ENCODE measurements at regions not wholly inside any gene's neighbourhood (a gene's known extent, or its start where the extent isn't known, plus 50 kb on each side); places are given as distances from the start of the nearest gene placed in this dataset.

GRCh38 chr10:78459639-78460037 is 426.0 kb downstream of the RPS24 start:
- no peak for TF ChIP-seq FOXP2 (optimal IDR thresholded peaks at IDR 0.05; ENCODE audit: borderline replicate concordance, extremely low read depth, extremely low read length, insufficient read depth)
- TF ChIP-seq, protein P1, sequence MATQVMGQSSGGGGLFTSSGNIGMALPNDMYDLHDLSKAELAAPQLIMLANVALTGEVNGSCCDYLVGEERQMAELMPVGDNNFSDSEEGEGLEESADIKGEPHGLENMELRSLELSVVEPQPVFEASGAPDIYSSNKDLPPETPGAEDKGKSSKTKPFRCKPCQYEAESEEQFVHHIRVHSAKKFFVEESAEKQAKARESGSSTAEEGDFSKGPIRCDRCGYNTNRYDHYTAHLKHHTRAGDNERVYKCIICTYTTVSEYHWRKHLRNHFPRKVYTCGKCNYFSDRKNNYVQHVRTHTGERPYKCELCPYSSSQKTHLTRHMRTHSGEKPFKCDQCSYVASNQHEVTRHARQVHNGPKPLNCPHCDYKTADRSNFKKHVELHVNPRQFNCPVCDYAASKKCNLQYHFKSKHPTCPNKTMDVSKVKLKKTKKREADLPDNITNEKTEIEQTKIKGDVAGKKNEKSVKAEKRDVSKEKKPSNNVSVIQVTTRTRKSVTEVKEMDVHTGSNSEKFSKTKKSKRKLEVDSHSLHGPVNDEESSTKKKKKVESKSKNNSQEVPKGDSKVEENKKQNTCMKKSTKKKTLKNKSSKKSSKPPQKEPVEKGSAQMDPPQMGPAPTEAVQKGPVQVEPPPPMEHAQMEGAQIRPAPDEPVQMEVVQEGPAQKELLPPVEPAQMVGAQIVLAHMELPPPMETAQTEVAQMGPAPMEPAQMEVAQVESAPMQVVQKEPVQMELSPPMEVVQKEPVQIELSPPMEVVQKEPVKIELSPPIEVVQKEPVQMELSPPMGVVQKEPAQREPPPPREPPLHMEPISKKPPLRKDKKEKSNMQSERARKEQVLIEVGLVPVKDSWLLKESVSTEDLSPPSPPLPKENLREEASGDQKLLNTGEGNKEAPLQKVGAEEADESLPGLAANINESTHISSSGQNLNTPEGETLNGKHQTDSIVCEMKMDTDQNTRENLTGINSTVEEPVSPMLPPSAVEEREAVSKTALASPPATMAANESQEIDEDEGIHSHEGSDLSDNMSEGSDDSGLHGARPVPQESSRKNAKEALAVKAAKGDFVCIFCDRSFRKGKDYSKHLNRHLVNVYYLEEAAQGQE (IDR thresholded peaks at IDR 0.05; ENCODE audit: insufficient read depth in 1 of 2, low read depth in 2 of 2, low read length in 2 of 2): no peak
- no peak for TF ChIP-seq SIN3A (IDR thresholded peaks at IDR 0.05; ENCODE audit: borderline replicate concordance, insufficient read depth, low read length)
- no peak for TF ChIP-seq TAF1 (IDR thresholded peaks at IDR 0.05; ENCODE audit: borderline replicate concordance, insufficient read depth, low read length)
- TF ChIP-seq POLR2AphosphoS5 (IDR thresholded peaks at IDR 0.05; ENCODE audit: low read depth, low read length): no peak

DNA sequence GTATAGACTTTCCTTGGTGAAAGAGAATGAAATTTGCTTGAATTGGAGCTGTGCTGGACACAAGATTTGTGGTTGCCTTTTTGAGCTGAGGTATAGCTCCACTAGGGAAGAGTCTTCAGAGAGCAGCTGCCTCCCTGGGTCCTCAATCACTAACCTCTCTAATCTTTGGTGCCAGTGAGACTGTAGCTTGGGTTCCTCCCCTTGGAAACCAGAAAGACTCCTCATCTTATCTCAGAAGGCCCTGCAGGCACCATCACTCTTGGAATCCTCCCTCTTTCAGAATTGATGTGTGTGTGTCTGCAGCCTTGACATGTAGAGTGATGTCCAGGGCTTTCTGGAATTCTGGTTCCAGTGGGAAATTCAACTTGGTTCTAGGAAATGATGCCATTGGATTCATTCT is 426.5 kb downstream of the RPS24 start:
- TF ChIP-seq TAF1 (IDR thresholded peaks at IDR 0.05; ENCODE audit: borderline replicate concordance, insufficient read depth, low read length): no peak
- TF ChIP-seq FOXP2 (optimal IDR thresholded peaks at IDR 0.05; ENCODE audit: borderline replicate concordance, extremely low read depth, extremely low read length, insufficient read depth): no peak

DNA sequence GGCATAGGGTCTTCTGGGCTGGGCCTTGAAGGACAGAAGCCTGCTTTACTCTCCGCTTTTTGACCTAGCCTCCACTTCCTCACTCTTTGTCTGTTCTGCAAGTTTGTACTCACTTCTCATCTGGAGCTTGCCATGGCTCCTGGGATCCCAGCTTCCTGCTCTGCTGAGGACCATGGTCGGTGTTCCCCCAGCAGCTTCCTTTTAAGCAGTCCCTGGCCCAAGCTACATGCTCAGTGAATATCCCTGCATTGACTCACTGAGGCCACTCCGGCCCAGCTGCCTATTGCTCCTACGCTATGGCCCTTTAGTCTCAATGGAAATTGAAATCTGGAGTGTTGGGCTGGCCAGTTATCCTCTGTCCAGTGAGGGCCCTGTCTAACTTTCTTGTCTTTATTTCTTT is 427.7 kb downstream of the RPS24 start:
- TF ChIP-seq POLR2AphosphoS5 (IDR thresholded peaks at IDR 0.05; ENCODE audit: low read depth, low read length): no peak
- no peak for TF ChIP-seq SIN3A (IDR thresholded peaks at IDR 0.05; ENCODE audit: borderline replicate concordance, insufficient read depth, low read length)
- TF ChIP-seq, protein P1 (IDR thresholded peaks at IDR 0.05; ENCODE audit: insufficient read depth in 1 of 2, low read depth in 2 of 2, low read length in 2 of 2): no peak
- no peak for TF ChIP-seq TAF1 (IDR thresholded peaks at IDR 0.05; ENCODE audit: borderline replicate concordance, insufficient read depth, low read length)

GRCh38 chr10:78462176-78462575 is 428.5 kb downstream of the RPS24 start:
- TF ChIP-seq SIN3A (IDR thresholded peaks at IDR 0.05; ENCODE audit: borderline replicate concordance, insufficient read depth, low read length) (no peak), POLR2AphosphoS5 (IDR thresholded peaks at IDR 0.05; ENCODE audit: low read depth, low read length) (no peak), FOXP2 (optimal IDR thresholded peaks at IDR 0.05; ENCODE audit: borderline replicate concordance, extremely low read depth, extremely low read length, insufficient read depth) (no peak), TAF1 (IDR thresholded peaks at IDR 0.05; ENCODE audit: borderline replicate concordance, insufficient read depth, low read length) (no peak)
- TF ChIP-seq, protein P1 (IDR thresholded peaks at IDR 0.05; ENCODE audit: insufficient read depth in 1 of 2, low read depth in 2 of 2, low read length in 2 of 2): no peak

DNA sequence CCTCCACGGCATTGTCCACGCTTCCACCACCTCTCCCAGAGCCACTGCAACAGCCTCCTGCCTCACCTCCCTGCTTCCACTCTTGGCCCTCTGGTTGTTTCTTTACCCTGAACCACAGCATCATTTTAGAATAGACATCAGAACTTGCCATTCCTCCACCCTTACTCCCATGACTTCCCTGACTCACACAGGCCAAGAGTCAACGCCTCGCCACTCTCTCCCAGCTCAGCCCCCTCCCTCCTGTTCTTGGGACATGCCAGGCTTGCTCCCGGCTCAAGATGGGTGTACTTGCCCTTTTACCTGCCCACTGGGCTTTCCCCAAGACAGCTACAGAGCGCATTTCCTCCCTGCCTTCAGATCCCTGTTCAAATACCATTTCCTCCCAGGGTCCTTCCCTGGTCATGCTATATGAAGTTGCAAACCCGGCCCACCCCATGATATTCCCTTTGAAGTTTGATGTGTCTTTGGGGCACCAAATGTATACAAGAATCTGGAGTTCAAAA is 429.1 kb downstream of the RPS24 start:
- TF ChIP-seq, protein P1 (IDR thresholded peaks at IDR 0.05; ENCODE audit: insufficient read depth in 1 of 2, low read depth in 2 of 2, low read length in 2 of 2): no peak
- no peak for TF ChIP-seq POLR2AphosphoS5 (IDR thresholded peaks at IDR 0.05; ENCODE audit: low read depth, low read length)
- no peak for TF ChIP-seq SIN3A (IDR thresholded peaks at IDR 0.05; ENCODE audit: borderline replicate concordance, insufficient read depth, low read length)
- TF ChIP-seq FOXP2 (optimal IDR thresholded peaks at IDR 0.05; ENCODE audit: borderline replicate concordance, extremely low read depth, extremely low read length, insufficient read depth): no peak
- TF ChIP-seq TAF1 (IDR thresholded peaks at IDR 0.05; ENCODE audit: borderline replicate concordance, insufficient read depth, low read length): no peak
